ENCODE measurements at regions not wholly inside any gene's neighbourhood (a gene's known extent, or its start where the extent isn't known, plus 50 kb on each side); places are given as distances from the start of the nearest gene placed in this dataset.

- no peaks in the 10 kb centered on the region; the same call in 1 of the 2 replicates for H3K4me1 ChIP-seq (ENCODE audit: control insufficient read depth, insufficient read depth, low read length)
- POLR2A ChIA-PET = no interaction called here
- H3K9me3 ChIP-seq (ENCODE audit: control insufficient read depth, insufficient read depth, low read depth, low read length) = no peaks in the 10 kb centered on the region
- H3K27ac ChIP-seq (ENCODE audit: extremely low read depth, low read depth, low read length) = no peak overlapping the region
- H3K36me3 ChIP-seq (ENCODE audit: control insufficient read depth in 2 of 2, insufficient read depth in 1 of 2, low read length in 2 of 2) = no peaks in the 10 kb centered on the region
- TF ChIP-seq, protein P1, sequence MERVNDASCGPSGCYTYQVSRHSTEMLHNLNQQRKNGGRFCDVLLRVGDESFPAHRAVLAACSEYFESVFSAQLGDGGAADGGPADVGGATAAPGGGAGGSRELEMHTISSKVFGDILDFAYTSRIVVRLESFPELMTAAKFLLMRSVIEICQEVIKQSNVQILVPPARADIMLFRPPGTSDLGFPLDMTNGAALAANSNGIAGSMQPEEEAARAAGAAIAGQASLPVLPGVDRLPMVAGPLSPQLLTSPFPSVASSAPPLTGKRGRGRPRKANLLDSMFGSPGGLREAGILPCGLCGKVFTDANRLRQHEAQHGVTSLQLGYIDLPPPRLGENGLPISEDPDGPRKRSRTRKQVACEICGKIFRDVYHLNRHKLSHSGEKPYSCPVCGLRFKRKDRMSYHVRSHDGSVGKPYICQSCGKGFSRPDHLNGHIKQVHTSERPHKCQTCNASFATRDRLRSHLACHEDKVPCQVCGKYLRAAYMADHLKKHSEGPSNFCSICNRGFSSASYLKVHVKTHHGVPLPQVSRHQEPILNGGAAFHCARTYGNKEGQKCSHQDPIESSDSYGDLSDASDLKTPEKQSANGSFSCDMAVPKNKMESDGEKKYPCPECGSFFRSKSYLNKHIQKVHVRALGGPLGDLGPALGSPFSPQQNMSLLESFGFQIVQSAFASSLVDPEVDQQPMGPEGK (tag by site-specific recombination; IDR thresholded peaks at IDR 0.05) = no peak
- TF ChIP-seq ZBTB49 (tag by site-specific recombination; IDR thresholded peaks at IDR 0.05; ENCODE audit: low read depth) (no peak), ZNF311 (tag by site-specific recombination; IDR thresholded peaks at IDR 0.05; ENCODE audit: borderline replicate concordance) (no peak), ZNF121 (tag by site-specific recombination; IDR thresholded peaks at IDR 0.05) (no peak), ZNF558 (tag by site-specific recombination; IDR thresholded peaks at IDR 0.05) (no peak), YY2 (tag by site-specific recombination; IDR thresholded peaks at IDR 0.05) (no peak), ZNF501 (tag by site-specific recombination; IDR thresholded peaks at IDR 0.05) (no peak), HOXC10 (CRISPR knock-in tag; IDR thresholded peaks at IDR 0.05) (no peak), ZNF600 (tag by site-specific recombination; IDR thresholded peaks at IDR 0.05) (no peak), ZNF37A (tag by site-specific recombination; IDR thresholded peaks at IDR 0.05) (no peak), ZFP41 (tag by site-specific recombination; IDR thresholded peaks at IDR 0.05; ENCODE audit: borderline replicate concordance) (no peak), ZNF202 (tag by site-specific recombination; IDR thresholded peaks at IDR 0.05; ENCODE audit: borderline replicate concordance) (no peak), ZNF155 (tag by site-specific recombination; IDR thresholded peaks at IDR 0.05) (no peak), ZNF169 (tag by site-specific recombination; IDR thresholded peaks at IDR 0.05) (no peak), KLF7 (tag by site-specific recombination; IDR thresholded peaks at IDR 0.05; ENCODE audit: borderline replicate concordance) (no peak)
- TF ChIP-seq, protein P2, sequence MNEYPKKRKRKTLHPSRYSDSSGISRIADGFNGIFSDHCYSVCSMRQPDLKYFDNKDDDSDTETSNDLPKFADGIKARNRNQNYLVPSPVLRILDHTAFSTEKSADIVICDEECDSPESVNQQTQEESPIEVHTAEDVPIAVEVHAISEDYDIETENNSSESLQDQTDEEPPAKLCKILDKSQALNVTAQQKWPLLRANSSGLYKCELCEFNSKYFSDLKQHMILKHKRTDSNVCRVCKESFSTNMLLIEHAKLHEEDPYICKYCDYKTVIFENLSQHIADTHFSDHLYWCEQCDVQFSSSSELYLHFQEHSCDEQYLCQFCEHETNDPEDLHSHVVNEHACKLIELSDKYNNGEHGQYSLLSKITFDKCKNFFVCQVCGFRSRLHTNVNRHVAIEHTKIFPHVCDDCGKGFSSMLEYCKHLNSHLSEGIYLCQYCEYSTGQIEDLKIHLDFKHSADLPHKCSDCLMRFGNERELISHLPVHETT (tag by site-specific recombination; IDR thresholded peaks at IDR 0.05) = no peak
- TF ChIP-seq, protein P3, sequence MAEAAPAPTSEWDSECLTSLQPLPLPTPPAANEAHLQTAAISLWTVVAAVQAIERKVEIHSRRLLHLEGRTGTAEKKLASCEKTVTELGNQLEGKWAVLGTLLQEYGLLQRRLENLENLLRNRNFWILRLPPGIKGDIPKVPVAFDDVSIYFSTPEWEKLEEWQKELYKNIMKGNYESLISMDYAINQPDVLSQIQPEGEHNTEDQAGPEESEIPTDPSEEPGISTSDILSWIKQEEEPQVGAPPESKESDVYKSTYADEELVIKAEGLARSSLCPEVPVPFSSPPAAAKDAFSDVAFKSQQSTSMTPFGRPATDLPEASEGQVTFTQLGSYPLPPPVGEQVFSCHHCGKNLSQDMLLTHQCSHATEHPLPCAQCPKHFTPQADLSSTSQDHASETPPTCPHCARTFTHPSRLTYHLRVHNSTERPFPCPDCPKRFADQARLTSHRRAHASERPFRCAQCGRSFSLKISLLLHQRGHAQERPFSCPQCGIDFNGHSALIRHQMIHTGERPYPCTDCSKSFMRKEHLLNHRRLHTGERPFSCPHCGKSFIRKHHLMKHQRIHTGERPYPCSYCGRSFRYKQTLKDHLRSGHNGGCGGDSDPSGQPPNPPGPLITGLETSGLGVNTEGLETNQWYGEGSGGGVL (tag by site-specific recombination; IDR thresholded peaks at IDR 0.05) = no peak
- CTCF ChIA-PET = no interaction called here
- no peak overlapping the region for H3K4me3 ChIP-seq (ENCODE audit: low read depth, low read length)
Observed at GRCh38 chr18:45232061-45232460, 383.2 kb upstream of the SLC14A2 start.

DNA sequence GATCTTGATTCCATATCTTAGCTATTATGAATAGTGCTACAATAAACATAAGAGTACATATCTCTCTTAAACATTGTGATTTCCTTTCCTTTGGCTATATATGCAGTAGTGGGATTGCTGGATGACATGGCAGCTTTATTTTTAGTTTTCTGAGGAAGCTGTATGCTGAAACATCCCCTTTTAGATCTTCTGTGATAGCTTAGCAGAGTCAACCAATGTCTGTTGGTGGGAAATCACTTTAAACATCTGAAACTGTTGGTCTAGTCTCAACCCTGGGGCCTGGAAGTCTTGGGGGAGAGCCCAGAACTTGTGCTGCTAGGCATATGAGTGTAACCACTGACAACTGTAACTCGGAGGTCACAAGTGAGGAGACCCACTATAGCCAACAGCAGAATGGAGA is 378.6 kb upstream of the SLC14A2 start:
- Histone ChIP-seq H3K9me3 (ENCODE audit: control insufficient read depth, insufficient read depth, low read depth, low read length) (no peaks in the 10 kb centered on the region), H3K4me1 (ENCODE audit: control insufficient read depth, insufficient read depth, low read length) (no peaks in the 10 kb centered on the region; the same call in 1 of the 2 replicates), H3K4me3 (ENCODE audit: low read depth, low read length) (no peak overlapping the region), H3K27ac (ENCODE audit: extremely low read depth, low read depth, low read length) (no peak overlapping the region), H3K36me3 (ENCODE audit: control insufficient read depth in 2 of 2, insufficient read depth in 1 of 2, low read length in 2 of 2) (no peaks in the 10 kb centered on the region)
- CTCF ChIA-PET = no interaction called here
- POLR2A ChIA-PET = no interaction called here
- no peak for TF ChIP-seq MEIS1 (CRISPR knock-in tag; IDR thresholded peaks at IDR 0.05; ENCODE audit: borderline replicate concordance)
- TF ChIP-seq GLIS2 (tag by site-specific recombination; IDR thresholded peaks at IDR 0.05) = no peak
- TF ChIP-seq ZNF510 (tag by site-specific recombination; IDR thresholded peaks at IDR 0.05; ENCODE audit: insufficient replicate concordance) = no peak
- no peak for TF ChIP-seq ZNF544 (tag by site-specific recombination; IDR thresholded peaks at IDR 0.05)
- TF ChIP-seq, protein P4, sequence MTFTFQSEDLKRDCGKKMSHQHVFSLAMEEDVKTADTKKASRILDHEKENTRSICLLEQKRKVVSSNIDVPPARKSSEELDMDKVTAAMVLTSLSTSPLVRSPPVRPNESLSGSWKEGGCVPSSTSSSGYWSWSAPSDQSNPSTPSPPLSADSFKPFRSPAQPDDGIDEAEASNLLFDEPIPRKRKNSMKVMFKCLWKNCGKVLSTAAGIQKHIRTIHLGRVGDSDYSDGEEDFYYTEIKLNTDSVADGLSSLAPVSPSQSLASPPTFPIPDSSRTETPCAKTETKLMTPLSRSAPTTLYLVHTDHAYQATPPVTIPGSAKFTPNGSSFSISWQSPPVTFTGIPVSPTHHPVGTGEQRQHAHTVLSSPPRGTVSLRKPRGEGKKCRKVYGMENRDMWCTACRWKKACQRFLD (tag by site-specific recombination; IDR thresholded peaks at IDR 0.05) = no peak
- TF ChIP-seq ZBTB20 (tag by site-specific recombination; IDR thresholded peaks at IDR 0.05) = no peak
- TF ChIP-seq BCL6B (tag by site-specific recombination; IDR thresholded peaks at IDR 0.05) = no peak
- no peak for TF ChIP-seq ZNF48 (tag by site-specific recombination; IDR thresholded peaks at IDR 0.05)

All from HEK293 (cell line).